Activated CD8-positive, alpha-beta memory T cell treated with anti-CD3 and anti-CD28 coated beads for 48 hours (primary cell): ENCODE measurements at regions not wholly inside any gene's neighbourhood (a gene's known extent, or its start where the extent isn't known, plus 50 kb on each side); places are given as distances from the start of the nearest gene placed in this dataset.

Experiments used
- DNase-seq, 3 experiments: peaks; one replicate each; pipeline ENCODE4 v3.0.0-alpha.2; 2020; ENCODE audit warnings: low read depth in 2 of 3, low spot score in 2 of 3

DNA sequence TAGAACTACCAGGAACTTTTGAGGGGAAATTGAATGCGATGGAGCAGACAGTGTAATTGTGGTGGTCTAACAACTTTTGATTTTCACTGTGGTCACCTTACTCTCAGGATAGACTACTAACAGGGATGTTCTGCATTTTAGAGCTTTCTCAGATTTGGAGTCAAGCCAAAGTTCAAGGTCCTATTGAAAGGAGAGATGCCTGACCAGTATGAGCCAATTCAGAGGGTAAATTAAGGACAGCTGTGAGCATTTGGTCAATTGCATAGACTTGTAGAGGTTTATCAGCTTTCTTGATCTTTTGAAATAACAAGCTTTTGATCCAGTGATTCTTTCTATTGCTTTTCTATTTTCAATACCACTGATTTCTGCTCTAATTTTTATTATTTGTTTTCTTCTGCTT, 1095.7 kb upstream of the CNTNAP5 start:
- no peak for DNase-seq

DNA sequence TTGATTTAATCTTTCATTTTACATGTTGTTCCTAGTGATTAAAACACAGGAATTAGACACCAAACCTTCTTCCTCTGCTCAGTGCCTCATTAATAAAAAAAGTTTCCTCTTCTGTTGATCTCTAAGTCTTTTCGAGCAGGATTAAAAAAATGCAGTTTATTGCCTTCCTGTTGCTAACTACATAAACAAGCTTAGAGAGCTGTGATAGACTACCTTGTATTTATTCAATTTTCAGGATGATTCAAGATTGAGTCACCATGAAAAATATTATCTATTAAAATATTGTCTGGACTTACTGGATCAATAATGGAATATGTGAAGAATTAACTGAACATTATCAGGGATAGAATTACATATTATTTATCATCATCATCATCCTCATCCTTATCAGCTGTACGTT, 1089.6 kb upstream of the CNTNAP5 start:
- DNase-seq: no peak

- no peak for DNase-seq
Measured at GRCh38 chr2:122939796-122940195, 1085.3 kb upstream of the CNTNAP5 start.

DNA sequence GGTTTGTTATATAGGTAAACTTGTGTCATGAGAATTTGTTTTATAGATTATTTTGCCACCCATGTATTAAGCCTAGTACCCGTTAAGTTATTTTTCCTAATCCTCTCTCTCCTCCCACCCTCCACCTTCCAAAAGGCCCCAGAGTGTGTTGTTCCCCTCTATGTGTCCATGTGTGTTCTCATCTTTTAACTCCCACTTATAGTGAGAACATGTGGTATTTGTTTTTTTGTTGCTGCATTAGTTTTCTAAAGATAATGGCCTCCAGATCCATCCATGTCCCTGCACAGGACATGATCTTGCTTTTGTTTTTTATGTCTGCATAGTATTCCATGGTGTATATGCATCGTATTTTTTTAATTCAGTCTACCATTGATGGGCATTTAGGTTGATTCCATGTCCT, 1075.6 kb upstream of the CNTNAP5 start:
- DNase-seq: no peak

- no peak for DNase-seq
Measured at GRCh38 chr2:122955776-122956175, 1069.3 kb upstream of the CNTNAP5 start.

DNA sequence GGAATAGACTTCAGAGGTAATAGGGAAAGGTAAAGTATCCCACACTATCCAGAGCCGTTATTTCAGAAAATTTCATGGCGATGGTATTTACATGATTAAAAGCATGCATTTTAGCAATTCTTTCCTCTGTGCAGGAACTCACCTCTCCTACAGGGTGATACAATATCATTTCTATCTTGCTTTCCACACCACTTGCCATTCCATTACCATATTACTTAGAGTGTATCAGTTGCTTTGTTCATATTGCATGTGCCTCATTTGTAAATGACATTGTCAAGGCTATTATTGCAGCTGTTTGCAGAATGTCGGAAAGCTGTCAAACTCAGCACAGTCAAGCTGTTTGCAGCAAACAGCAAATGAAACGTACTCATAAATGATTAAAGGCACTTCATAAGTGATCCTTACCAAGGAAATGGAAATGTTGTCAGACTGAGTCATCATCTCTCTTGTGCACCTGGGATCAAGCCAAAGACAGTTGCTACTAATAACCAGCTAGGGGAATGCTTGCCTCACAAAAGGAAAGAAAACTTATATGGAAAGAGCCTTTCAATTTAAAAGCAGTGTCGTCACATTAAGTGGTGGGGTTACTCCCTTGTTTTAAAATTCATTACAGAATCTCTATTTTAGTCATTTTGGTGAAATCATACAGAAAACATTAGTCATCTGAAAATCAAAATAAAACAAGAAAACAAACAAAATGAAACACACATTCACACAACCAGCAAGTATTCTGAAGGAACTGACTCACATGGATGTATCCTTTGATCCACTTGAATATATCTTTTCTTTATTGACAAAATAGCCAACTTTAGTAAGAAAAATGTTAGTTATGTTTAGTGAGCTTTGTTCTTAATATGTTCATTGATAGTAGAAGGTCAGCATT, 1064.1 kb upstream of the CNTNAP5 start:
- no peak for DNase-seq

- no peak for DNase-seq
Measured at GRCh38 chr2:122966461-122966860, 1058.6 kb upstream of the CNTNAP5 start.

DNA sequence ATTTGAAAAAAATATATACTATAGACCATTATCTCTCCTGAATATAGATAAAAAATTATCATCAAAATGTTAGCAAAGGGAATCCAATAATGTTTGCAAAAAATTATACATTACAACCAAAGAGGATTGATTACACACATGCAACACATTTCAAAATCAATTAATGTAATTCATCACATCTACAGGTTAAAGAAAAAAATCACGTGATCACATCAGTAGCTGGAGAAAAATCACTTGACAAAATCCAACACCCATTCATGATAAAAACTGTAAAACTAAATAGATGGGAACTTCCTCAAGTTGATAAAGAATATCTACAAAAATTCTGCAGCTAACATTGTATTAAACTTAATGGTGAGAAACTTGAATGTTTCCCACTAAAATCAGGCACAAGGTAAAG, 1047.5 kb upstream of the CNTNAP5 start:
- no peak for DNase-seq

DNA sequence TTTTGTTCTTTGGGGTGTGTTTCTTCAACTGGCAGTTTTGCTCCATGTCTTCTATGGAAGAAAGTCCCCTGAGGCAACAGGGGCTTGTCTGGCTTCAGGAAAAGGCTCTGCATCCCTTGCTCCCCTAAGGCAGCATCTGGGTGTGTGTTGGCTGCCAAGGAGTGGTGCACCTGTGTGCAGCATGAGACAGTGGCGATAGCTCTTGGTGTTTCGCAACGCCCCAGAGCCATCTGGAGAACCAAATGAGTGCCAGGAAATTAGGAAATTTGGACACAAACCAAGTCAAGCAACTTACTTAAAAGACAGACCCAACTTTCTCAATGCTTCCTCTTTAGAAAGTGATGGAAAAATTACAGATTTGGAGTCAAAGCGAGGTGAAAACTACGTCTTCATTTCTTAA, 1044.4 kb upstream of the CNTNAP5 start:
- DNase-seq: no peak

- DNase-seq: no peak
Measured at GRCh38 chr2:122982936-122983335, 1042.2 kb upstream of the CNTNAP5 start.

- no peak for DNase-seq
Measured at GRCh38 chr2:122988395-122989221, 1036.5 kb upstream of the CNTNAP5 start.

DNA sequence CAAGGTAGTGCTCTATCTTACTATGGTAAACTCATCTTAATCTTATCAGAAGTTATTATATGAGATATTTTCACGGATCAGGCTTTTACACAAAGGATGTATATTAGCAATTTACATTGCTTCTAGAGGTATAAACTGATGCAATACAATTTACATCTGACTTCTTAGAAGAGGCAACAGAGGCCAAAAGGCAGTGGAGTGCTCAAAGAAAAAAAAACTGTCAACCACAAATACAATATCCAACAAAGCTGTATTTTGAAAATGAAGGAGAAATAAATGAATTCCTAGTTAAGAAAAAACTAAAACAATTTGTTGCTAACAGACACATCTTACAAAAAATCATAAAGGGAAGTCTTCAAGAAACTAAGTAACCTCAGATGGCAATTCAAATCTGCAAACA, 1031.5 kb upstream of the CNTNAP5 start:
- no peak for DNase-seq

DNA sequence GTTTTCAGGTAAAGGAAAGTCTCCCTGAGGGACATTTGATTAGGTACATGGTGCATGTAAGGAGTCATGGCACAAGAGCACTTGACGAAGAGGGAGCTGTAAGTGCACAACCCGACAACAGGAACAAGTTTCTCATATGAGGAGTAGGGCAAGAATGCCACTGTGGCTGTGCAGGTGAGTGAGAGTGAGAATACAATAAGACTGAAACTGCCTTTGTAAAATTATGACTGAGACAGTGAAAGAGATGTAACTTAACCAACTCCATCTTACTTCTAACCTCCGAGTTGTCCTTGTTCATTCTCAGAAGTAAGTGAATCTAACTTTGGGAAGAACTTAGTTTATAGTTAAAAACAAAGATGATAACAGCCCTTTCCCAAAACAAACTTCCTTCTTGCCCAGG, 1025.8 kb upstream of the CNTNAP5 start:
- DNase-seq: no peak

GRCh38 chr2:122999821-123000220, 1025.3 kb upstream of the CNTNAP5 start:
- DNase-seq: no peak

DNA sequence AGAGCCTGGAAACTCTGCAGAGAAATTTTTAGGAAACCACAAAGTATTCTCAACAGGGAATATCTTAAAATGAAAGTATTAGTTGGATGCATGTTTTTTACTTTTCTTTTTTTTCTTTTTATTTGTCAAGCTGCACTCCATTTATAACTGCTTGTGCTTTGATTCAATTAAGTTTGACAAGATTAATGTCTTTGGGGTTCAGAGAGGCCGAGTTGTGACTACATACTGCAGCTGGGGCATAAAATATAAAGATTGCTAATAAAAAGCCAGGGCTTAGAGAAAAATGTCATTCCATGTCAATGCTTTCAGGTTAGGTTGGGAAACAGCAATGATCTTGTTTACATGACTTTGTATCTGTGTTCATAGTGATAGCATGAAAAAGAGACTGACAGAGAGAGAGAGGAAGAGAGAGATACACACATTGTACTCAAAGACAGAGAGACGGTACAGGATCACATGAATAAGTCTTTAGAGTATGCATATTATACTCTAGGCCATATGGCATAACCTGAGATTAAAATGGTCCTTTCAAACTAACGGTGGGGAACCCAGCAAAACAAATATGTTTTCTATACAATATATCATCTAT, 1022.3 kb upstream of the CNTNAP5 start:
- DNase-seq: no peak

GRCh38 chr2:123015186-123015585, 1009.9 kb upstream of the CNTNAP5 start:
- DNase-seq: no peak

- DNase-seq: no peak
Measured at GRCh38 chr2:123035541-123035940, 989.5 kb upstream of the CNTNAP5 start.

GRCh38 chr2:123036300-123036699, 988.8 kb upstream of the CNTNAP5 start:
- no peak for DNase-seq

GRCh38 chr2:123040506-123040905, 984.6 kb upstream of the CNTNAP5 start:
- DNase-seq: no peak

GRCh38 chr2:123043458-123043857, 981.6 kb upstream of the CNTNAP5 start:
- DNase-seq: no peak

DNA sequence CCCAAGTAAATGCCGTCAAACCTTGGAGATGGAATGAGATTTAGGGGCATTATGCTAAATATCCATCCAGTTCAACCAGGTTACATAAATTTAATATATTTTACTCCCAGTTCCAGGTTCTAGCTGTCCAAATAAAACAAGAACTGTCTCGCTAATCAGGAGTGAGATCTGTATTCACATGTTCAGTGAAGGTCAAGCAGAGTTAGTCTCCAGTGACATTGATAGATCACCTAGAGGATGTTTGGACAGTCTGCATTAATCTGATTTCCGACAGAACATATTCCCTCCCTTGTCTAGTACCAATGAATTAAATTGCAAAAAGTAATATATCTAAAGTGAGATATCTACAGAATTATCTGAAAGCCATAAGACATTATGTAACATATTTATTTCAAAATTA, 979.4 kb upstream of the CNTNAP5 start:
- no peak for DNase-seq

- DNase-seq: no peak
Measured at GRCh38 chr2:123047186-123047585, 977.9 kb upstream of the CNTNAP5 start.
